ENCODE measurements at regions not wholly inside any gene's neighbourhood (a gene's known extent, or its start where the extent isn't known, plus 50 kb on each side); places are given as distances from the start of the nearest gene placed in this dataset.

- TF ChIP-seq, protein P1, sequence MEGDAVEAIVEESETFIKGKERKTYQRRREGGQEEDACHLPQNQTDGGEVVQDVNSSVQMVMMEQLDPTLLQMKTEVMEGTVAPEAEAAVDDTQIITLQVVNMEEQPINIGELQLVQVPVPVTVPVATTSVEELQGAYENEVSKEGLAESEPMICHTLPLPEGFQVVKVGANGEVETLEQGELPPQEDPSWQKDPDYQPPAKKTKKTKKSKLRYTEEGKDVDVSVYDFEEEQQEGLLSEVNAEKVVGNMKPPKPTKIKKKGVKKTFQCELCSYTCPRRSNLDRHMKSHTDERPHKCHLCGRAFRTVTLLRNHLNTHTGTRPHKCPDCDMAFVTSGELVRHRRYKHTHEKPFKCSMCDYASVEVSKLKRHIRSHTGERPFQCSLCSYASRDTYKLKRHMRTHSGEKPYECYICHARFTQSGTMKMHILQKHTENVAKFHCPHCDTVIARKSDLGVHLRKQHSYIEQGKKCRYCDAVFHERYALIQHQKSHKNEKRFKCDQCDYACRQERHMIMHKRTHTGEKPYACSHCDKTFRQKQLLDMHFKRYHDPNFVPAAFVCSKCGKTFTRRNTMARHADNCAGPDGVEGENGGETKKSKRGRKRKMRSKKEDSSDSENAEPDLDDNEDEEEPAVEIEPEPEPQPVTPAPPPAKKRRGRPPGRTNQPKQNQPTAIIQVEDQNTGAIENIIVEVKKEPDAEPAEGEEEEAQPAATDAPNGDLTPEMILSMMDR (IDR thresholded peaks at IDR 0.05; ENCODE audit: insufficient read depth, low read length): no peak
- TF ChIP-seq GABPA (IDR thresholded peaks at IDR 0.05; ENCODE audit: low read depth) (no peak), POLR2AphosphoS5 (IDR thresholded peaks at IDR 0.05; ENCODE audit: low read depth) (no peak)
These were observed 279.3 kb upstream of the FLRT2 start for GRCh38 chr14:85250414-85251189.
